ENCODE measurements at regions not wholly inside any gene's neighbourhood (a gene's known extent, or its start where the extent isn't known, plus 50 kb on each side); places are given as distances from the start of the nearest gene placed in this dataset.

DNA sequence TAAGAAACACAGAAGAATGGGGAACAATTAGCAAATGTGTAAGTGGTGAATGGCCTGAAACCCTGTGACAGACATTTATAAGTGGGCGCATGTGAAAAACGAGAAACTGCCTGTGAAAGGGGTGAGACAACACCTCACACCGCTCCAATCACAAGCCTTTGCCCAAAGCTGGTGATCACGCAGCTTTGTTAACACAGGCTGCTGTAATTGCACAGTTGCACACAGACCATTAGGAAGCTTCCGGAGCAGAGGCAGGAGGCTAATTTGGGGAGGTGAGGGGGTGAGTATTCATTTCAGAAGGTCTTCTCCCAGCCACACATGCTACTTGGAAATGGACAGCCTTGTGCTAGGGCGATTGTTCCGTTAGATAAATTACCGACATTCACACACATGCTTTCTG lies 294.0 kb downstream of the MED10 start:
- Histone ChIP-seq H3K27me3 (replicated peaks in 1 of 4; ENCODE audit: control insufficient read depth in 3 of 4, extremely low read depth in 1 of 4, insufficient read depth in 3 of 4, low read length in 3 of 4) (no peaks in the 10 kb centered on the region), H3K79me1 (ENCODE audit: low read depth, low read length) (0 out of 2 replicates have a peak, but pooled peaks cover 2% of the 10 kb centered on the region), H3K18ac (ENCODE audit: extremely low read depth, low read length) (no peak overlapping the region), H2BK20ac (ENCODE audit: low read length) (no peak overlapping the region), H3K4me3 (ENCODE audit: extremely low read depth in 1 of 4, insufficient read depth in 2 of 4, low read depth in 3 of 4, low read length in 4 of 4) (no peak overlapping the region), H4K5ac (ENCODE audit: insufficient read length, low read depth, low read length) (no peak overlapping the region), H3K4me1 (replicated peaks in 1 of 4; ENCODE audit: control insufficient read depth in 3 of 4, insufficient read depth in 4 of 4, low read length in 3 of 4) (no peaks in the 10 kb centered on the region; a peak in 1 of 7 replicates), H4K91ac (replicated peaks; ENCODE audit: insufficient read length, low read length) (no peak overlapping the region), H3K56ac (replicated peaks; ENCODE audit: insufficient read length, low read depth, low read length) (no peak overlapping the region), H2BK120ac (replicated peaks; ENCODE audit: low read depth, low read length) (no peak overlapping the region), H3K9ac (replicated peaks in 1 of 4; ENCODE audit: extremely low read depth in 1 of 4, low read depth in 3 of 4, low read length in 3 of 4) (no peak overlapping the region), H3K4me2 (ENCODE audit: insufficient read depth in 1 of 2, low read depth in 2 of 2, low read length in 2 of 2) (no peak overlapping the region), H3K9me3 (ENCODE audit: insufficient read depth in 2 of 2, low read depth in 1 of 2, low read length in 1 of 2) (no peaks in the 10 kb centered on the region), H3K23ac (ENCODE audit: insufficient read length) (no peak overlapping the region), H2BK12ac (ENCODE audit: low read depth, low read length) (no peak overlapping the region), H2BK5ac (ENCODE audit: low read depth, low read length) (no peak overlapping the region), H3K27ac (ENCODE audit: low read depth, low read length) (no peak overlapping the region), H4K20me1 (replicated peaks in 1 of 2; ENCODE audit: control insufficient read depth in 1 of 2, insufficient read depth in 2 of 2, low read length in 2 of 2) (peaks cover 0 to 3% of the 10 kb centered on the region in 2 experiments), H3K36me3 (ENCODE audit: control insufficient read depth in 2 of 4, insufficient read depth in 4 of 4, low read length in 3 of 4) (no peaks in the 10 kb centered on the region), H3K14ac (ENCODE audit: insufficient read length) (no peak overlapping the region), H4K8ac (ENCODE audit: extremely low read depth, insufficient read depth, low read length) (no peak overlapping the region; the same call in 1 of the 2 replicates), H2BK15ac (ENCODE audit: low read length) (no peak overlapping the region), H2AFZ (ENCODE audit: low read length) (no peak overlapping the region), H3K23me2 (ENCODE audit: low read depth, low read length) (no peaks in the 10 kb centered on the region), H3K79me2 (ENCODE audit: control insufficient read depth in 1 of 2, insufficient read depth in 2 of 2, low read length in 2 of 2) (no peaks in the 10 kb centered on the region), H2AK5ac (ENCODE audit: low read depth, low read length) (no peak overlapping the region), H3K4ac (replicated peaks; ENCODE audit: insufficient read length, low read depth, low read length) (no peak overlapping the region)
- ChIA-PET POLR2A (ENCODE audit: partially characterized antibody) (no interaction called here), CTCF (ENCODE audit: partially characterized antibody) (no interaction called here)
- DNase-seq (ENCODE audit: low read depth in 1 of 2, low spot score in 2 of 2) (no peak), FAIRE-seq (no peak)
- 90% methylated on average over 8 of the region's 8 CpGs; no CpG with 5 or more reads in 1 of the 2 experiments for WGBS, 2 experiments (ENCODE audit: extremely low coverage in 1 of 2, insufficient coverage in 1 of 2, insufficient read length in 1 of 2, insufficient replicate concordance in 2 of 2, low coverage in 1 of 2, low lambda C conversion rate in 2 of 2, missing lambda C conversion rate in 1 of 2)
- TF ChIP-seq, protein P1, sequence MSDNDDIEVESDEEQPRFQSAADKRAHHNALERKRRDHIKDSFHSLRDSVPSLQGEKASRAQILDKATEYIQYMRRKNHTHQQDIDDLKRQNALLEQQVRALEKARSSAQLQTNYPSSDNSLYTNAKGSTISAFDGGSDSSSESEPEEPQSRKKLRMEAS (IDR thresholded peaks at IDR 0.05) = no peak
- TF ChIP-seq SIX5 (IDR thresholded peaks at IDR 0.05; ENCODE audit: low read depth, low read length) (no peak), POU5F1 (IDR thresholded peaks at IDR 0.05; ENCODE audit: low read depth, low read length) (no peak), SAP30 (IDR thresholded peaks at IDR 0.05; ENCODE audit: insufficient read depth, insufficient replicate concordance, low read length) (no peak), TAF1 (IDR thresholded peaks at IDR 0.05; ENCODE audit: low read depth, low read length) (no peak)
- TF ChIP-seq, protein P2, sequence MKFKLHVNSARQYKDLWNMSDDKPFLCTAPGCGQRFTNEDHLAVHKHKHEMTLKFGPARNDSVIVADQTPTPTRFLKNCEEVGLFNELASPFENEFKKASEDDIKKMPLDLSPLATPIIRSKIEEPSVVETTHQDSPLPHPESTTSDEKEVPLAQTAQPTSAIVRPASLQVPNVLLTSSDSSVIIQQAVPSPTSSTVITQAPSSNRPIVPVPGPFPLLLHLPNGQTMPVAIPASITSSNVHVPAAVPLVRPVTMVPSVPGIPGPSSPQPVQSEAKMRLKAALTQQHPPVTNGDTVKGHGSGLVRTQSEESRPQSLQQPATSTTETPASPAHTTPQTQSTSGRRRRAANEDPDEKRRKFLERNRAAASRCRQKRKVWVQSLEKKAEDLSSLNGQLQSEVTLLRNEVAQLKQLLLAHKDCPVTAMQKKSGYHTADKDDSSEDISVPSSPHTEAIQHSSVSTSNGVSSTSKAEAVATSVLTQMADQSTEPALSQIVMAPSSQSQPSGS (IDR thresholded peaks at IDR 0.05; ENCODE audit: low read length) = no peak

All from H1 (cell line).